HT-29 (cell line): ENCODE measurements at regions not wholly inside any gene's neighbourhood (a gene's known extent, or its start where the extent isn't known, plus 50 kb on each side); places are given as distances from the start of the nearest gene placed in this dataset.

Experiments
- DNase-seq: peaks from one replicate; pipeline ENCODE4 v3.0.0-alpha.2; 2015; ENCODE audit warnings: low spot score

DNA sequence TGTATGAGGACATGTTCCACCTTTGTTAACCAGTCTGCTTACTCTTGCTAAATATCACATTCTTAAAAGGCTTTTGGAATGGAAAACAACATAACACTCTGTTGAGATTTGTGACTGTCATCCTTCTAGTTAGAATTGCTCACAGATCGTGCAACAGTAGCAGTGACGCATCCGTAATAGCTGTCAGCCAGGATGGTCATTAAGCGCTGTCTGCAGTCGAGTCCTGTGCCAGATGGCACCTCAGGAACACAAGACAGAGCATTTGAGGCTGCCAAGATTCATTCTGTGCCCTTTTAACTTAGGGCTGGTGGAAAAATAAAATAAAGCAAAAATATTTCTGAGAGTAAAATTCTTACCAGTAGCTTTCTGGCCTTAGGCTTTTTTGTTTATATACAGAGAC is 348.6 kb downstream of the ANKRD7 start:
- no peak for DNase-seq

DNA sequence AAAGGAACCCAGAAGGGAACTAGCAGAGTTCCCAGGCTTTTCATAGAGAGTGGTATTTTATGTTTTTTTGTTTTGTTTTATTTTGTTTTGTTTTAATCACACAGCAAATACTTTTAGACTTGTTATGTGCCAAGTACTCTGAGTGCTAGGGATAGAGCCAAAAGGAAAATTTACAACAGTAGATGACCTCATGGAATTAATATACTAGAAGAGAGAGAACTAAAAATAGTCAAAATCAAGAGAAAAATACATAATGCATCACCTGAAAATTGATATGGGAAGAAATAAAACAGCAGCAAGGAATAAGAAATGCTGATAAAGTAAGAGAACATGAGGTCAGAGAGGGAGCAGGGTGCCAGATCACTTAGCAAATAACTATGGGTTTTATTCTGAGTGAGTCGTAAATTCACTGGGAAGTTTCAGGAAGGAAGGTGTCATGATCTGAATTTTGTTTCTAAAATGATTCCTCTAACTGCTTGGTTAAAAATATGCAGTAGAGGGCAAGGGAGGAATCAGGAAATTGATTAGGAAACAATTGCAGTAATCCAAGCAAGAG is 351.0 kb downstream of the ANKRD7 start:
- DNase-seq: no peak

DNA sequence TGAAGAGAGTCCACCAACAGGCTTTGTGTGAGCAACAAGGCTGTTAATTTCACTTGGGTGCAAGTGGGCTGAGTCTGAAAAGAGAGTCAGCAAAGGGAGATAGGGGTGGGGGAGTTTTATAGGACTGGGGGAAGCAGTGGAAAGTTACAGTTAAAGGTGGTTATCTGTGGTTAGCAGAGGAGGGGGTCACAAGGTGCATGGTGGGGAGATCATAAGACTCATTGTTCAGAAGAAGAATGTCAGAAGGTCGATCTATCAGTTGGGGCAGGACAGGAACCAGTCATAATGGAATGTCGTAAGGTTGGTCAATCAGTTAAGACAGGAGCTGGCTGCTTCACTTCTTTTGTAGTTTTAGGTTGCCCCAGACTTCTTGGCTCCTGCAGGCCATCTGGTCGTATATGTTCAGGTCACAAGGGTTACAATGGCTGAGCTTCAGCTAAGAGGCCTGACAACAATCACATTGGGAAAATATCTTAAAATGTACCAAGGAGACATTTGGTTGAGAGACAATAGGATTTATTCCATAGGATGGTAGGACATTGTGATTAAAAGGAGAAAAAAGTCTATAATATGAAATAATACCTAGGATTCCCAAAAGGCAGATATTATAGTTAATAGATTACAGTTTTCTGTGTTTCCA is 356.4 kb downstream of the ANKRD7 start:
- DNase-seq: no peak

DNA sequence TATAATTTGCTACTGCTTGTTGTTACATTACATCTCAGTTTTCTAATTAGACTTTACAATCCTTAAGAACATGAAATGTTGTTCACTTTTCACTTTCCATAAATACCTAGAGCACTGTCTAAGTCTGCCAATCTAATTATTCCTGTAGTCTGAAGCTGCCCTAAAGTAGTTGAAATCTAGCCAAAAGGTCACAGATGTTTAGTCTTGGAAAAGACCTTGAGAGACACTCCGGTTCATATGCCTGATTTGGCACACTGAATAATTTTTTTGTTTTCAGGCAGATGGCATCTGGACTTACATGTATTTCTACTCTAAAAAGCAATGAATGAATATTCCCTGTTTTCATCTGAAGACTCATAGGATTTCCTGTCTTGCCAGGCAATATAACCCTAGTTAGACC is 359.1 kb downstream of the ANKRD7 start:
- no peak for DNase-seq

DNA sequence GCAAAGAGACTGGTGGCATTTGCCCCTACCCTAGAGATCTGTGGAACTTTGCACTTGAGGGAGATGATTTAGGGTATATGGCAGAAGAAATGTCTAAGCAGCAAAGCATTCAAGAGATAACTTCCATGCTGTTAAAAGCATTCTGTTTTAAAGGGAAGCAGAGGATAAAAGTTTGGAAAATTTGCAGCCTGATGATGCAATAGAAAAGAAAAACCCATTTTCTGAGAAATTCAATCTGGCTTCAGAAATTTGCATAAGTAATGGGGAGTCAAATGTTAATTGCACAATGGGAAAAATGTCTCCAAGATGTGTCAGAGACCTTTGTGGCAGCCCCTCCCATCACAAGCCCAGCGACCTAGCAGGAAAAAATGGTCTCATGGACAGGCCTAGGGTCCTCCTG is 361.7 kb downstream of the ANKRD7 start:
- no peak for DNase-seq

DNA sequence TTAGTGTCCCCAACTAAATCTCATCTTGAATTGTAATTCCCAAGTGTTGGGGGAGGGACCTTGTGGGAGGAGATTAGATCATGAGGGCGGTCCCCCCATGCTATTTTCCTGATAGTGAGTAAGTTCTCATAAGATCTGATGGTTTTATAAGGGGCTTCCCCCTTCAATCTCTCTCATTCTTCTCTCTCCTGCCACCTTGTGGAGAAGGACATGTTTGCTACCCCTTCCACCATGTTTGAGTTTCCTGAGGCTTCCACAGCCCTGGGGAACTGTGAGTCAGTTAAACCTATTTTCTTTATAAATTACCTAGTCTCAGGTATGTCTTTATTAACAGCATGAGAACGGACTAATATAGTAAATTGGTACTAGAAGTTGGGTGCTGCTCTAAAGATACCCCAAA is 365.6 kb downstream of the ANKRD7 start:
- DNase-seq: peak; percentile 49

DNA sequence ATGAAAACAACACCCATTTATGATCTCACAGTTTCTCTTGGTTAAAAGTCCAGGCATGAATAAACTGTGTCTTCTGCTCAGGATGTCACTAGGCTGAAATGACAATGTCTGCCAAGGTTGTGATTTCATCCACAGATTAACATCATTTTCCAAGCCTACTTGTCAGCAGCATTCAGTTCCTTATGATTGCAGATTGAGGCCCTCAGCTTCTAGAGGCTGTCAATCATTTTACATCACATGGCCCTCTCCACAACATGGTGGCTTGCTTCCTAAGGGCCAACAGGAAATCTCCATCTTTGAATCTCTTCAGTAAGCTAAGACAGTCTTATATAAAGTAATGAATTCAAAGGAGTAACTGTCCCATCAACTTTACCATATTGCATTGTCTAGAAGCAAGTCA is 377.6 kb downstream of the ANKRD7 start:
- DNase-seq: no peak

DNA sequence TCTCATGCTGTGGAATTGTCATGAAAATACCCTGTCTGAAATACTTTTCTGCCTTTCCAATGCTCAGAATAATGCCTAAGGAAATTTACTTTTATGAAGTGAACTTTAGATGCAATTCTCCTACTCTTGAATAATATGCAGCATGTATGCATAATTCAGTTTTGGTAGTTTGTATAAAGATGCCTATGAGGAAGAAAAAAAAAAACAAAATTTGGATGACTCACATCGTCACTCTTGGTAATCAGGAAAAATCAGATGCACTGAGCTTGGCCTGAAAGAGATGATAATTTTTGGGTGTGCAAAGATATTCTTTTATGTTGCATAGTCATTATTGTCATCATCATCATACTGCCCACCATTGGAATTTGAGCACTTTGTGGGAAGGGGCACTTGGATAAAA is 382.1 kb downstream of the ANKRD7 start:
- DNase-seq: no peak

DNA sequence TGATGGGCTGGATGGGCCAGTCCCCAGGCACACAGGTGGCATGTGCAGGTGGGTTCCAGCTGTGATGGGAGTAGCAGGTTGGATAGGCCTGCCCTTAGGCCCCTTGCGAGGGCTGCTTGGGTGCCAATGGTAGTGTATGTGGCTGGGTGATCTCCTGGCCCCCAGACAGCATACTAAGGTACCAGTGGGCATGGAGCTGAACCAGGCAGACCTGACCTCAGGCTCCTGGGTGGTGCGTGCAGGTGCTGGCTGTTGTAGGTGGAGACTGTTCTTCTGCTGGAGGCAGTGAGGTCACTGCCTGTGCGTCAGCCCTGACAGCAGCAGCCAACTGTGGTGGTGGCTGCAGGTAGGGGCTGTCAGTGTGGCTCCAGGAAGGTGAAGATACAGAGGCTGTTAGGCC is 384.7 kb downstream of the ANKRD7 start:
- no peak for DNase-seq

DNA sequence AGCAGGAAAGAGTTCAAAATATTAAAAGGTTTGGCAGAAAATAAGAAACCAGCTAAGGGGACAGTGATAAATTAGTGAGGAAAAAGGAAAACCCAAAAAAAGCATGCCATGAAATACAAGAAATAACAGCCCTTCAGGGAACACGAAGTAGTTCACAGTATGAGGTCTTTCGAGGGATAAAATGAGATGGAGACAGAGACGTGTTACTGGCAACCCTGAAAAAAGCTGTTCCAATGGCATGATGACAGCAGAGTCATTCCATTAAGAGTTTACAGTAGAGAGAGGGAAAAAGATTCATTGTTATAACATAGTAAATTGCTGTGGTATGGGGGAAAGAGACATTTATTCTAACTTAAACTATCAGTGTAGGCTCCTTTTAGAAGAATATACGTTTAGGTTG is 391.2 kb downstream of the ANKRD7 start:
- no peak for DNase-seq

DNA sequence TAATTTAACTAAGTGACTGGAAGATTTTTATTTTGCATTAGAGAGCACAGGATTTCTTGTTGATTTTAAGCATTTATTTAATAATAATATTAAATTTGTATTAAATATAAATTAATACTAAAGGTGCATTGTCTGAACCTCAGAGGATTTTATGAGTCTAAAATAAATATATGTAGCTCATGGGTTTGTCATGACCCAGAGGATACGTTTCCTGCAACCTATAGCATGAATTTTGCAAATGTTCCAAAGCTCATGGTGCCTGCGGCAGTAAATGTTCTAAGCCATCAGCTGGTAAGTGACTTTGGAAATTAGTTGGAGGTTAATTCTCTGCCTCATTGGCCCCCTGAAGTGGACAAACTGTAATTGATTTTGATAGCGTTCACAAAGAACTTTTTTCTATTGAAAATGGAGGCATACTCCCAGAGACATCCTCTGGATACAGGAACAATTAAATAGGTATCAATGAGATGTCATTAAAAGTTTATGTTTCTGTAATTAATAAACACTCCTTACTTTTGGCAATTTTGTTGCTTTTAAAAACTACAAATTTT is 397.4 kb downstream of the ANKRD7 start:
- DNase-seq: no peak

DNA sequence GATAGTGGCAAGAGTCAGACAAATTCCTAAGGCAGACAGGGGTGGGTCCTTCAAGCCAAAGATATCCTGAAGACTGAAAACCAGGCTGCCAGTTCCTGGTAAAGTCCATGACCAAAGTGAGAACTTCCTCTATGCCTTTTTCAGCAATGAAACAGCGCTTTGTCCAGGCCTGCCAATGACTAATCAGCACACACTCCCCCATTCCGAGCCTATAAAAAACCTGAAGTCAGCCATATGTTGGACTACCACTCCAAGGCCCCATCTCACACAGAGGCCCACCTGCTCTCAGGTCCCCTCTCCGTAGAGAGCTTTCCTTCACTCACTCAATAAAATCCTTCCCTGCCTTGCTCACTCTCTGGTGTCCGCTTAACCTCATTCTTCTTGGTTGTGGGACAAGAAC is 402.2 kb downstream of the ANKRD7 start:
- no peak for DNase-seq

DNA sequence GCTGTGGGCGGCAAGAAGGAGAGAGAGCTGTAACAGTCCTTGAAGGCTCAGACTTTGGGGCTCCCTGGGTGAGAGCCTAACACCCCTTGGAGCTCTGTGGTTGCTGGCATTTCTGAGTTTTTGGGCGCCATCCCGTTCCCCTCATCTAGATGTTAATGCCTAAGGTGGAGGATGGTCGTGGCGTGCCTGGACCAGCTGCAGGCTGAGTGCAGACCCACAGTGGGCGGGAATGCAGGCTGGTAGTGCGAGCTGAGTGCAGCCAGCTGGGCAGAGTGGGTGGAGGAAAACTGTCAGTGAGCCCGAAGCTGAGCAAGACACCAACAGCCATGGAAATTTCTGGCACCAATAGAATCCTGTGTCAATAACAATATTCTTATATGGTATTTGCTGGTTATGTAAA is 403.0 kb downstream of the ANKRD7 start:
- no peak for DNase-seq

DNA sequence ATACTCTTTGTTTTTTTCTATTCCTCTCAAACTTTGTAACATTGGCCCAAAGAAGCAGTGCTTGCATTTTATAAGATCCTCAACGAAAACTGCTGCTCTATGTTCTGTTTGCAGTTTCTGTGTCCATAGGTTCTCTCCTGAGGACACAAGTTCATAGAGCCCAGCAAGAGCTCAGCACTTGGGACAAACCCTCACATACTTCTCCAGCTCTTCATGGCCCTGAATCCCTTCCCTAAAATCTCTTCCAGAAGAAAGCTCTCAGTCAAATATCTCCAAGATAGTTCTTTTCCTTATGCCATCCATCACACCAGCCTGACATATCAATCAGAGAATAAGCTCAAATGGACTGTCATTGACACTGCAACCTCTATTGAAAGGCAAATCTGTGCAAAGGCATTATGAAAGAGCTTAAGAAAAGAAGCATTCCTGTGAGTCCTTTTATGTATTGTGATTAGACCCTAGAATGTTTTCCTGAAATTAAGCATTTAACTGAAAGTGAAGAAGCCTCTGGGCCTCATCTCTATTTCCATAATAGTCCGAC is 405.5 kb downstream of the ANKRD7 start:
- DNase-seq: no peak

DNA sequence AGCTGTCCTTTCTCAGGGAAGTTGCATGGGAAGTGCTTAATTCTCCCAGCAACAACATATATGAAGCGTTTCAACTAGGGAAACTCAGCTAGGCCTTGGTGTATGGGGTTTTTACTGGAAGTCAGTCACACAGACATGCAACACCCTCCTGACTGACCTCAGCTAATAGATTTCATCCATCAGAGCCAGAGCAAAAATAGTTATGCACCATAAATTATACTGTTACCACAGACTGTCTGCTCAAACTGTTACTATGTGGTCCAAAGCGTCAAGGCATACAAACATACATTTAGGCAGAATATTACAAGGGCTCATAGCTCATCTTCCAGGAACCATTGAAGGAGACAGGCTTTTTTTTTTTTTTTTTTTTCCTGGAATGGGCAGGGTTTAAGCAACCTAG is 417.9 kb downstream of the ANKRD7 start:
- DNase-seq: no peak

DNA sequence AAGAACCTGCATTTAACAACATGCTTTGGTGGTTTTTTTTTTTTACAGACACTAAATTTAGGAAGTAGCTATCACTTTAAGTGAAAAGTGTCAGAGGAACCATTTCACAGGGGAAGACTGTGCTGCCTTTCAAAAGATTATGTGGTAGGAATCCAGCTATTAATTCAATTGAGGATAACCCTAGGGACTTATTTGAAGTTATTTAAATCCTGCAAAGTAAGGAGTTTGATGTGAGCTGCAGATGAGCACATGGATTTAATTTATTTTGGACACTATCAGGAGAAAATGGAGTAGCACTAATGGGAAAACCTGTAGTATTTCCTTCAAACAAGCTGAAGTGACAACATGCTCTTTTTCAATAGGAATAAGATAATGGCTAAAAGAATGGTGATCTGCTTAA is 419.8 kb downstream of the ANKRD7 start:
- no peak for DNase-seq

DNA sequence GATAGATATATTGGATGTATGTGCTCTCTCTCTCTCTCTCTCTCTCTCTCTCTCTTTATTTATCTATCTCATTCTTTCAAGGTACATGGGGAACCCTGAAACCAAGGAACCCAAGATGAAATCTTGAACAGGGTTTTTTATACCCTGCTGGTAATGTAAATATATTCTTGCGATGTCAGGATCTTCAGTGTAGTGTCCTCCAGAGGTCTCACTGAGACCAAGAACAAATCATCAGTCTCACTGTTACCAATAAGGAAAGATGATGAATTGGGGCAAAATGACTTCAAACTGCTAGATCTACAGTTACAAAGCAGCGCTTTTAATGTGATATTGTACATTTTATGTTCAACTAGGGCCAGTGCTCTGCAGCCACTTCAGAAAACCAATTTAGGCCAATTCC is 423.5 kb downstream of the ANKRD7 start:
- no peak for DNase-seq

DNA sequence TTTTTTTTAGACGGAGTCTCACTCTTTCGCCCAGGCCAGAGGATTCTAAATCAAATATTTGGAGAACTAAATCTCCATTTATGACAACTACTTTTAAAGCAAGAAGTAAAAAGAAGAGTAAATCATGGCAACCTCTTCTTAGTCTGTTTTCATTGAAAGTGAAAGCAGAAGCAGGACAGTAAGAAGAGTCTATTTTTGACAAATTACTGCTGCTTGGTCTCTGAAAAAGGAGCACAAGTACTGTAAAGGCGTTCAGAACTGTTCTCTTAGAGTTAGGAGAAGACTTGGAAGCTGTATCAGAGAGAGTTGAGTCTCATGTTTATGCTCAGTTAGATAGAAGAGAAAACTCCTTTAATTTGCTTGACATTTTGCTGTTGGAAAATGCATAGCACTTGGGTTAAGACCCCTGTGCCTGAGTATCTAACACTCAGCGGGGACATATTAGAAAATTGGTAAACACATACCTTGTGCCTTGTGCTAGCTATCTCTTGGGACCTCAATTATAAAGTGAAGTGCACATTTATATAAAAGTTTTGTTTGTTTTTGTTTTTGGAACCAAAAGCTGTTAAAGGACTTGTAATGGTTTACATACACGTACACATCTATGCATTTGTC is 433.0 kb downstream of the ANKRD7 start:
- DNase-seq: no peak

DNA sequence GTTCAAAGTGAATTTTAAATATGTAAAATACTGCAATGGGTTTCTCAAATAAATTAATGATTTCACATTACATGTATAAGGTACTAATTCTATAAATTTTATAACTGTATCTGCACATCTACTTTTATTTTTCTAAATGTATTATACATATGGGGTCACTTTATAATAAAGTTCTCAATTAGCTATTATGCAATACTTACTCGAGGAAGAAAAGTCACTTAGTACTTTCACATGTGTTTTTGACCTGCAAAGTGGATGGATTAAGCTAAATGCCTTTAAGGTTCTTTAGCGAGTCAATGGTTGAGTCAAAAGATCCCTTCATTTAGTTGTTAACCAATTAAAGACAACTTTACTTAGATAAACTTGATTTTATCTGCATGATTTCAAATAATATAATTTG is 437.8 kb downstream of the ANKRD7 start:
- DNase-seq: no peak

DNA sequence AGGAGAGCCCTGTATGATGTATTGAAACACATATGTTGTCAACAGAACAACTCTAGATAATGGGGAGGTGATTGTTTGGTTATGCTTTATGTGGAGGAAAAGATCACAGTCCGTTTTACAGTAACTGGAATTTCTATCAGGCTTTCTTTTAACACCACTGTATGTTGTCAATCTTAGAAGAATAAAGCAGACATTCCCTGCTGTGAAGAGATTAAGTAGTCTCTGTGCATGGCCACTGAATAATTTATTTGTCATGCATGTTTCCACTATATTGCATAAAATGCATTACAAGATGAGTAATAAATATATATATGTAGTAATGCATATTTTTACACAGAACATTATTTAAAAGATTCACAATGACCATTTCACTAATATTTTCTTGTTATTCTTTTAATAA is 440.0 kb downstream of the ANKRD7 start:
- no peak for DNase-seq

DNA sequence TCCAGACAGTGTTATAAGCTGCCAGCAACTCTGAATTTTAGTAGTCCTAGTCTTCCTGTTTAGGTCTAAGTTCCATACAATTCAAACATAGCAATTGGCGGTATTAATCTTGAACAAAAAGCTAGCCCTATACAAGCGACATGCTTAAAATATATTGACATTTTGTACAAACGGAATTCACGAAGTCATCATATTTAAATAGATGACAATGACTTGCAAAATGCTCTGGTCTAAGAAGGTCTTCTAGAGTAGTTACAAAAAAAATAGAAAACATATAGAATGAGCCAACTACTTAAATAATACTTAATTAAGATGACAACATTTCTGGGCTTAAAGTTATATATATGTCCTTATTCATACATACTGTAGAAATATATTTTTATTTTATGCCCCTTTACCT is 446.6 kb downstream of the ANKRD7 start:
- DNase-seq: no peak

DNA sequence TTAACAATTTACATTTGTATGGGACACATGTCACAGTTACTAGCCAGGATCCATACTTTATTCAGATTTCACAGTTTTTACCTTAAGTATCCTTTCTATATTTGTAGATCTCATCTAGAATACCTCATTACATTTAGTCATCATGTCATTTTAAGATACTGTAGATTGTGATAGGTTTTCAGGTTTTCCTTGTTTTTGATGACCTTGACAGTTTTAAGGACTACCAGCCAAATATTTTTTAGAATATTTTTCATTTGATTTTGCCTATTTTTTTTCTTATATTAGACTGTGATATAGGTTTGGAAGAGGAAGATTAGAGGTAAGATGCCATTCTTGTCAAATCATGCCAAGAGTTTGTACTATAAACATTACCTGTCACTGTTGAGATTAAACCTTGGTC is 460.3 kb downstream of the ANKRD7 start:
- DNase-seq: no peak

DNA sequence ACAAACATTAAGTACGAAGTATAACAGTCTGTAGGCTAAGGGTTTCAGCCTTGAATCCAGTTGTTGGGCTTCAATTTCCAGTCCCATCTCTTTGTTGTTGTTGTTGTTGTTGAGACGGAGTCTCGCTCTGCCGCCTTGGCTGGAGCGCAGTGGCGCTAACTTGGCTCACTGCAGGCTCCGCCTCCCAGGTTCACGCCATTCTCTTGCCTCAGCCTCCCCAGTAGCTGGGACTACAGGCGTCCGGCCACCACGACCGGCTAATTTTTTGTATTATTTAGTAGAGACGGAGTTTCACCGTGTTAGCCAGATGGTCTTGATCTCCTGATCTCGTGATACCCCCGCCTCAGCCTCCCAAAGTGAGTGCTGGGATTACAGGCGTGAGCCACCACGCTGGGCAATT is 464.9 kb downstream of the ANKRD7 start:
- no peak for DNase-seq
